GM12892 (cell line): ENCODE measurements at regions not wholly inside any gene's neighbourhood (a gene's known extent, or its start where the extent isn't known, plus 50 kb on each side); places are given as distances from the start of the nearest gene placed in this dataset.

Experiments used
- POLR2A ChIP-seq: IDR thresholded peaks from 2 replicates; pipeline ENCODE4 v1.6.1; 2011; ENCODE audit warnings: low read depth, low read length, control low read depth
- POLR2AphosphoS5 ChIP-seq: IDR thresholded peaks from 2 replicates; pipeline ENCODE4 v1.6.1; 2011; ENCODE audit warnings: low read depth, low read length, control low read depth
- TAF1 ChIP-seq: IDR thresholded peaks from 2 replicates; pipeline ENCODE4 v1.6.1; 2011; ENCODE audit warnings: low read depth, mild to moderate bottlenecking, control low read depth, low read length, borderline replicate concordance

DNA sequence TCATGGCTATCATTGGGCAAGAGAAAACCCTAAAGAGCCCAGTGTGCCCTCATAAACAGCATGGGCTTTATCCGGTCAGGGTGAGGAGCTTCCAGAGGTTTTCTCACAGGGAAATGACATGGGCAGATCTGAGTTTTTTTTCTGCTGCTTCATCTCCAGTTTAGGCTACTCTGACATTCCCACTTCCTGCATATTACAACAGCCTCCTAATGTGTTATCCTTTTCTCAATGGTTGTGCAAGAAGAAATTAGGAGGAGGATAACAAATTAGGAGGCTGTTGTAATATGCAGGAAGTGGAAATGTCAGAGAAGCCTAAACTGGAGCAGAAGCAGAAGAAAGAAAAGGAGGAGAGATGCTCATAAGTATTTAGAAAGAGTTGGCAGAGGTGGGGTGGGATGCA lies 175.6 kb downstream of the MTHFS start:
- no peak for TF ChIP-seq POLR2AphosphoS5
- no peak for TF ChIP-seq POLR2A
- no peak for TF ChIP-seq TAF1
